HG03045 (cell line): ENCODE measurements at regions not wholly inside any gene's neighbourhood (a gene's known extent, or its start where the extent isn't known, plus 50 kb on each side); places are given as distances from the start of the nearest gene placed in this dataset.
"Not testable (repeated sequence)": the region's sequence is repeated elsewhere in the genome, so short reads cannot be mapped to it uniquely, and the experiment has no call there.

Source experiments
- ATAC-seq: cut with Tn5 transposase; IDR thresholded peaks from one replicate; pipeline ENCODE4 v1.9.1; 2021; ENCODE audit warnings: mild to moderate bottlenecking, moderate library complexity; ENCODE audit not compliant: unreplicated experiment

DNA sequence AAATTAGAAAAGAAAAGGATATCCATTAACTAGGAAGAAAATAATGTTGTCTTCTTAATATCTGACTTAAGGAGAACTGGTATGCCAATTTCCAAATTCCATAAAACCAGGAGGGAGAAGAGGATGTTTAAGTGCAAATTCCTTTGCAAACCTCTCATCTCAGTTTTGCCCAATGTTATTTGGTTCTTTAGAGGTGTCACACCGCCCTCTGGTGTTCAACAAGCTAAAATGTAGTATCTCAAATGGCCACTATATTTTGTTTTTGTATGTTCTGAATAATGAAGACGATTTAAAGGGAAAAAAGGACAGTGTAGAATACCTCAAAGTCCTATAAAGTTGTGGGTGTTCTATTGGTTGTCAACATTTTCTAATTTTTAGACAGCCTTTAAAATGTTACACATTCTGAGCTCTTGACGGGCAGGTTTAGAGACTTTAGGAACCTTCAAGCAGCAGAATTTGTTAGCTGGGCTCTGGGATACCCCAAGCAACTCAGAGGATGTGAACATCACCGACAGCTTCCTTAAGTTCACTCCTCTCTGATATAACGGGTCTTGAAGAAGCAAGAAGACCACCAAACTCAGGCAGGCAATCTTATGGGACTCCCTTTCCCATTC lies 458.3 kb downstream of the MFSD1 start:
- ATAC-seq = peak; percentile 64

- not testable (repeated sequence) for ATAC-seq
Observed at GRCh38 chr3:159261333-159261732, 459.5 kb downstream of the MFSD1 start.

DNA sequence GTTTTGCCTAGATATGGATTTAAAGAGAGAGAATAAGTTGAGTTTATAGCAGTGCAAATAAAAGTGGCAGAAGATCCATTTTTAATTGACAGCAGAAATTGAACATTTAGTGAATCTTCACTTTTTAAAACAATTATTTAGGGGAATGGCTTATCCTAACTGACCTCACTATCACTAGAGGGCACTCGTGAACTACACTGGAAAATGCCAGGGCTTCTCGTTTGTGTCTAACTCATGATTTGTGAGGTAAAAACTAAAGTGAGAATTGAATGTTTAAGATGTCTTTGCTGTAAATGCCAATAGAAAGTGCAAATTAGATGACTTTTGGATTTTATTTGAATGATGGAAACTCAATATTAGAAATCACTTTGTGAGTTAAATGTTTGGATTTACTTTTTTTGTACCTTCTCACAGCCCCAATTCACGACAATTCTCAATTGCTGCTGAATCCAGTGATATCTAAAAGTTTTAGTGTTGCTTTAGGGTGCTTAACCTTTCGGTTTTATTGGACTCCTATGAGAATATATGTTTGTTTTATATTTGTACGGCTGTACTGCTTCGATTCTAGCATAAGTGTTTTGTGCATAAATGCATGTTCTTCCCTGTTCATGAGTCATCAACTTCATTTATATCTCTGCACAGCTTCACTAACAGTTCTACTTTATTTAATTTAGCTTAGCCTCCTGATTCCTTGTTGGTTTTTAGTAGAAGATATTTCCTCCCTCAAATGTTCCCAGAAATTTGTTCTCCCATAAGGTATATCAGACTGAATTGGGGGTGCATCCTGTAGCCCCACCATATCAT lies 462.1 kb downstream of the MFSD1 start:
- no peak for ATAC-seq

DNA sequence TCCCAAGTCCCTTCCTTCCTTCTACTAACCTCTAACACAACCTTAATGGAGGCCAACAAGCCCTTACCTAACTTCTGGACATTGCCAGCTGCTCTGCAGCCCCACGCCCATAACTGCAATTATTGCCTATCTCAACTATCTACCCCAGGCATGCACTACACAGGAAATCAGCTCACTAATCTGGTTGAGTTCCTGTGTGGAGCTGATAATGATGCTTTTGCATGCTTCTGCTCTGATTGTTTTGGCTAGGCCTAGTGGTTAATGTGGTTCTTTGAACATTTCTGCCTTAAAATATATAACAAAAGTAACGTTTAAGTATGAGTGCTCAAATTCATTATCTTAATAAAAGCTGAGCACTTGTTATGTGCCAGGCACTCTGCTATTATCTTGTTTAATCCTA lies 463.9 kb downstream of the MFSD1 start:
- ATAC-seq = no peak

GRCh38 chr3:159266779-159267178 lies 464.9 kb downstream of the MFSD1 start:
- ATAC-seq = no peak

DNA sequence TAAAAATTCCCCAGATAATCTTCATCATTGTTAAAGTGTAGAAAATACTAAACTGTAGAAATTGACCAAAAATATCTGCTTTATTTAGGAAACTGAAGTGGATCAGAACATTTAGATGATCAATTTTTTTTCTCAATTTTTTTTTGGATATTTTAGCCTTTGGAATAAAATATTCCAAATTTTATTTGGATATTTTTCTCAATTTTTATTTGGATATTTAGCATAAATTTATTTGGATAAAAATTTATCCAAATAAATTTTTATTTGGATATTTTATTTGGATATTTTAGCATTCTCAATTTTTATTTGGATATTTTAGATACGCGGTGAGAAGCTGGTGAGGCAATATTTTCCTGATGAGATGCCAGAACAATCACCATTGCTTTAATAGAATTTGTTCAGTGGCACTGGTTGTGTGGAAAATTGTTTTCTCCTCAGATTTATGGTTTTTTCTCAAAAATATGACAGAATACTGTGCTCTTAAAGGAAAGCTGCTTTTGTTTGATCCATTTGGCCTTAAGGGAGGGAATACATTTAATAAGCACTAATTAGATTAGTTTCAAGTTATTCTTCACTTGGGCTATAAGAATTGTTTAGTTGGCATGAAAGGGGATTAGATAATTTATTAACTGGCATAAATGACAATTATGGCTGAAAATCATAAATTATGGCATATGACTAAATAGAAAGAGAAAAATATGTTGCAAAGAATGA lies 470.1 kb downstream of the MFSD1 start:
- no peak for ATAC-seq

- ATAC-seq = no peak
Observed at GRCh38 chr3:159273070-159273469, 471.2 kb downstream of the MFSD1 start.

- ATAC-seq = no peak
Observed at GRCh38 chr3:159273608-159274007, 471.8 kb downstream of the MFSD1 start.

DNA sequence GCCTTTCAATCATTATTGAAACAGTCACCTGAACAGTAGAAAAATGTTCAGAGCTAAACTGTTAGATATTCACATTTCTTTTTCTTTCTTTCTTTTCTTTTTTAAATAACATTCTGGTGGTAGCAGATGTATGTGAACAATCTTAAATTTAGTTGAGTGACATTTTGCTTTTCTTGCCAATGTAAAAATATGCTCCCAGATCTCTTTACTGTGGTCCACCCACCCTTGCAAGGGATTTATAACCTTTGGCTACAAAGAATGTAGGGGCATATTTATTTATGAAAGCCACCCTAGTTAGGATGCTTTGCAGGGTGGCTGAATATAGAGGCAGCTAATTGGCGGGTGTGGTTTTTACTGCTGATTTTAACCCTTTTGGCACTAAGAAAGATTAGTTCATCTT lies 473.9 kb downstream of the MFSD1 start:
- ATAC-seq = no peak

- ATAC-seq = no peak
Observed at GRCh38 chr3:159277814-159278213, 476.0 kb downstream of the MFSD1 start.

DNA sequence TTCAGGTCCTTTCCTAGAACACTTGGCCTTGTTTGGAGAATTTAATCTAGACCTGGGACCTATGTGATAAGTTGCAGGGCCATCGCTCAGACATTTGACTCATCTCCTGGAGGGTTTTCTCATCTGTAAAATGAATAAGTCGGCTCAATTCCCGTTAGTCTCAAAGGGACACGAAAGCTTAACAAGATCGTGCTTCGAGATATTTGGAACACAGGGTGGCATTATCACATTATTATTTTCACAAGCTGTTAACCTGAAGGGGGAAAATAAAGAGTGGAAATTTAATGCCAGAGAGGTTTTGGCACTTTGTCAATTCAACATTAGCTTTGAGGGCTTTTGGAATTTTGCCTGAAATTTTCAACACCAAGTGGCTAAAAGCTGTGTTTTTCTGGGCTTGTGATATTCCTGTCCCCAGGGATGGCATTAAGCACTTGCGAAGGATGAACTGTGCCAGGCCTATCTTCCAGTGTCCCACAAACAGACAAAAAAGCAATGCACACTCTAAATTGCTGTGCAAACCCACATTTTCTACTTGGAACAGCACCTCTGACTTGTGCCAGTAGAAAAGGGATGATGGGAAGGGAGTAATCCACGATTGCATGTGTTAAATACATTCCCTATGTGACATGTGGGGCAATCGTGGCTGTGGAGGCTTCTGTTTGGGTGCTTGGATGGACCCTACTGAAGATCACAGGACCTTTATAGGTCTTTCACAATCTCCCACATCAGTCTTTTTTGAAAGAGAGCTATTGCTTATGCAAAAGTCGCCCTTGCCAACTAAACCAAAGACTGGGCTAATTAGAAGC lies 478.7 kb downstream of the MFSD1 start:
- ATAC-seq = no peak

DNA sequence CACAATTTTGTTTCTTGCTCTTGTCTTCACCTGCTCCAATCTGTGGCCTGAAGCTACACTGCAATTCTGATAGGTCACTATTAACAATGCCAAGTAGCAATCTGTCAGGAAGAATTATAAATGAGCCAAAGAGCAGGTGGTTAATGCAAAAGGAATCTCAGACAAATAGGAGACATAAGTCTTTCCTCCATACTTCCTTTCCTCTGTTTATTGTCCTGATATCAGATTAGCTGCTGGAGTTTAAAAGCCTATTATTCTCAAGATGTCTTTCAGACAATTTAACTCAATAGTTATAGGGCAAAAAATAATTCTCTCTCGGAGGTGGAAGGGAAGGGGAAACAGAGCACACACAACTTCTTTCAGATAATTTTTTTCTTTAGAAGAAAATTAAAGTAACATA lies 491.6 kb downstream of the MFSD1 start:
- ATAC-seq = no peak

- ATAC-seq = no peak
Observed at GRCh38 chr3:159301961-159302360, 500.1 kb downstream of the MFSD1 start.

- no peak for ATAC-seq
Observed at GRCh38 chr3:159305017-159305416, 503.2 kb downstream of the MFSD1 start.

DNA sequence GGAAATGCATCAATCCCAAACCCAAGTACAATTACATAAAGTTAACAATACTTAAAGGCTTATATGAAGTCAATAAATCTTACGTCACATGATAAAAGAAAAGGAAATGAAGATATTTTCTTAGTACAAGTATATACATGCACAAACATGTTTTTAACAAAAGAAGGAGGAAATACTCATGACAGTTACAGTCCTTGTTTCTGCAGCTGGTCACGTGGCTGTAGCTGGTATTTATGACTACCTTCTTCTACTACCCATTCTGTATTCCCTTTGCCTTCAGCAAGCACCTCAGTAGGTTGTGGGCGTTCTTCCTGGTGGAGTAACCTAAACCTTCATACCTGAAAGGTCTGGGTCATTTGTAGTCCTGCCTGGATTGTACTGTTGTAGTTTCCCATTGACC lies 514.9 kb downstream of the MFSD1 start:
- ATAC-seq = not testable (repeated sequence)

GRCh38 chr3:159319156-159319555 lies 517.3 kb downstream of the MFSD1 start:
- no peak for ATAC-seq

DNA sequence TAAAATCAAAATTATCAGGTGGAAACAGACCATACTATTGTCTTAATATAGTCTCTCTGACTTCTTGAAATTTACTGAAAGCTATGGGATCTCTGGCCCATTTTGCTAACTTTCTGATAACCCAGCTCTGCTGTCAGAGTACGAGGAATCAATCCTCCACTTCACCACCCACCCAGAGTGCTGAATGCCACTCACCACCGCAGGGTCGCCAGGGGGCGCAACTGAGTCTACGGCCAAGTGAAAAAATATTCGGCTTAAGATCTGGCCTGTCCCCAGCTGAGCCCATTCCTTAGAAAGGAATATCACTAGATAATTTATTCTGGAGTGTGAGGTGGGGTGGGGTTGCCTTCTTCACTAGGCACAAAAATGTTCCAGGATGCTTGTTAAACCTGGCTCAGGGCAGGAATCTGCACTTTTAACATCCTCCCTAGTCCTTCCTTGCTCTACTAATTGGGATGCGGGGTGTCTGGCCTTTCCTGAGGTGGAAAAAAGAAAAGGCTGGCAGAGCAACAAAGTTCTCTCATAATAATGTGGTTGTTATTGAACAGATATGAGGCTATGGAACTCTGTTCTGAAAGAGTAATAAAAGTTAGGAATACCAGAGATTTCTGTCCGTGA lies 520.6 kb downstream of the MFSD1 start:
- no peak for ATAC-seq

DNA sequence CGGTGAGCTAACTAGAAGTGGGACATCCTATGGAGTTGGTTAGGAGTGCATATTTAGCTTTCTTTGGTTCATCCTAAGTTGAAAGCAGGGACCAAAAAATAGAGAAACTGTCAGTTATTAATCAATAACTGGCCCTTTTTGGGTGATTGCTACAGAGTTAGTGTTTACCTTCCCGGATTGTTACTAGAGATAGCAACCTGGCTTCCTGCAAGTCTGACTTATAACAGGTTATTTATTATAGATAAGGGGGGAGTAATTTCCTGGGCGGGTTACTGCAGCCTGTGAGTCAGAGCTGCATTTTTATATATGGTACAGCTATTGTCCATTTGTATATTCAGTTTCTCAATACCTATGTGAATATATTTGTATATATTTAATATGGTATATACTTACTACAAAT lies 522.0 kb downstream of the MFSD1 start:
- ATAC-seq = no peak

- no peak for ATAC-seq
Observed at GRCh38 chr3:159326998-159327397, 525.1 kb downstream of the MFSD1 start.

DNA sequence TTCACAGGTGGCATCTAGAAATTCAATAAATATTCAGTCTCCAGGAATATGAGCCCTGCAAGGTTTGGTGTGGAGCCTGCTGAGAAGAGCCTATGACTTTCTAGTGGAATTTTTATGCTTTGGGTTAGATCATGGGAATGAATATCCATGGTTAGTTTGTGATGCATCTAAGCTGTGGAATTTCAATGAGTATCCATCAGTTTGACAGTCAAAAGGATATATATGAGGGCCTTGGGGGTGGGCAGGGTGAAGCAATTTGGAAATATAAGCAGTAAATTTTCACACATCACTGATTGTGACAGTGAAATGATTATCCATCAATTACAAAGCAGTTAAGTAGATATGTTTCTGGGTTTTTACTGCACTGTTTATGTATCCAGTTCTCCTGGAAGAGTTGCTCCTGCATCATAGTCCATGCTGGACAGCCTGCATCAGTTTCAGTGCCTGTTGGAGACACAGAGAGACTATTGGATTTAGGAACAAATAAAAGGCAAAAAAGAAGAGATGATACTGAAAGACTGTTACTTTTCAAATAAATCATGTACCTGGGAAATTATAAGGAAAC lies 530.8 kb downstream of the MFSD1 start:
- ATAC-seq = no peak
